Gastrocnemius medialis (tissue), 4 donors: ENCODE measurements at regions not wholly inside any gene's neighbourhood (a gene's known extent, or its start where the extent isn't known, plus 50 kb on each side); places are given as distances from the start of the nearest gene placed in this dataset.

ENCODE experiments used
- CTCF ChIP-seq, 5 experiments: fragments of 450-650 bp in 3 of 5; fragments of 200-600 bp in 2 of 5; sonication (generic) in 2 of 5; IDR thresholded peaks in 4 of 5; conservative IDR thresholded peaks in 1 of 5; 1 replicate in 4 of 5; 2 replicates in 1 of 5; pipeline ENCODE4 v1.5.1; 2016 to 2019; ENCODE audit warnings: antibody characterized with exemption in 5 of 5, mild to moderate bottlenecking in 3 of 5, moderate library complexity in 3 of 5
- POLR2A ChIP-seq, 2 donors: fragments of 450-650 bp; IDR thresholded peaks; one replicate each; pipeline ENCODE4 v1.6.1; 2017; ENCODE audit warnings: antibody characterized with exemption in 2 of 2, mild to moderate bottlenecking in 2 of 2, moderate library complexity in 2 of 2

- TF ChIP-seq CTCF (IDR thresholded peaks at IDR 0.05 in 4 of 5, conservative IDR thresholded peaks at IDR 0.05 in 1 of 5) (no peak), POLR2A (IDR thresholded peaks at IDR 0.05) (no peak)
Observed at GRCh38 chr7:93750986-93751385, 139.6 kb downstream of the TFPI2 start.
